ENCODE measurements at regions not wholly inside any gene's neighbourhood (a gene's known extent, or its start where the extent isn't known, plus 50 kb on each side); places are given as distances from the start of the nearest gene placed in this dataset.

DNA sequence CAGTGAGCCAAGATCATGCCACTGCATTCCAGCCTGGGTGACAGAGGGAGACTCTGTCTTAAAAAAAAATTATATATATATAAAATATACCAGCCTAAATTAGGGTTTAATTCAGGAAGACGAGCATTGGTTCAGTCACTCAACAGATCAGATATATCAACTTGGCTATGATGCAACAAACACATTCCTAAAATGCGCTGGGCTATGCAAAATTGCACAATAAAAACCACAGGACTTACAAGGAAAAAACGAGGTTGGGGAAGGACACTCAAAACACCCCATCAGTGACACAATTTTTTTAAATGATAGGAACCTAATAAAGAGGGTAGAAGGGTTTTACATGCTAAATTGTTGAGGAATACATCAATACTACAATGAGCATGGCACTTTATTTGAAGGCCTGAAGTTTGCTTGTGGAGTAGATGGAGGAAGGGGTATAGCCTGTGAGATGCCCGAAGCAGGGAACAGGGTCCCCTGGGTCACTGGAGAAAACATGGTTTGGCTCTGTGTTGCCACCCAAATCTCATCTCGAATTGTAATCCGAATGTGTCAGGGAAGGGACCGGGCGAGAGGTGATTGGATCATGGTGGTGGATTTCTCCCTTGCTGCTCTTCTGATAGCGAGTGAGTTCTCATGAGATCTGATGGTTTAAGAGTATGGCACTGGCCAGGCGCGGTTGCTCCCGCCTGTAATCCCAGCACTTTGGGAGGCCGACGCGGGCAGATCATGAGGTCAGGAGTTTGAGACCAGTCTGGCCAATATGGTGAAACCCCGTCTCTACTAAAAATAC is 71.2 kb downstream of the TNFAIP2 start:
- DNase-seq (ENCODE audit: insufficient read length, low spot score) (no peak), FAIRE-seq (no peak)
- TF ChIP-seq PAX5 (IDR thresholded peaks at IDR 0.05; ENCODE audit: insufficient read depth, low read length, severe bottlenecking) (no peak), POU2F2 (IDR thresholded peaks at IDR 0.05; ENCODE audit: low read depth, low read length) (no peak), SPI1 (IDR thresholded peaks at IDR 0.05; ENCODE audit: low read depth, low read length) (no peak), POLR2A (IDR thresholded peaks at IDR 0.05; ENCODE audit: low read depth, low read length) (no peak), POLR2AphosphoS5 (IDR thresholded peaks at IDR 0.05; ENCODE audit: low read depth, low read length) (no peak), TAF1 (IDR thresholded peaks at IDR 0.05; ENCODE audit: low read depth, low read length) (no peak)

DNA sequence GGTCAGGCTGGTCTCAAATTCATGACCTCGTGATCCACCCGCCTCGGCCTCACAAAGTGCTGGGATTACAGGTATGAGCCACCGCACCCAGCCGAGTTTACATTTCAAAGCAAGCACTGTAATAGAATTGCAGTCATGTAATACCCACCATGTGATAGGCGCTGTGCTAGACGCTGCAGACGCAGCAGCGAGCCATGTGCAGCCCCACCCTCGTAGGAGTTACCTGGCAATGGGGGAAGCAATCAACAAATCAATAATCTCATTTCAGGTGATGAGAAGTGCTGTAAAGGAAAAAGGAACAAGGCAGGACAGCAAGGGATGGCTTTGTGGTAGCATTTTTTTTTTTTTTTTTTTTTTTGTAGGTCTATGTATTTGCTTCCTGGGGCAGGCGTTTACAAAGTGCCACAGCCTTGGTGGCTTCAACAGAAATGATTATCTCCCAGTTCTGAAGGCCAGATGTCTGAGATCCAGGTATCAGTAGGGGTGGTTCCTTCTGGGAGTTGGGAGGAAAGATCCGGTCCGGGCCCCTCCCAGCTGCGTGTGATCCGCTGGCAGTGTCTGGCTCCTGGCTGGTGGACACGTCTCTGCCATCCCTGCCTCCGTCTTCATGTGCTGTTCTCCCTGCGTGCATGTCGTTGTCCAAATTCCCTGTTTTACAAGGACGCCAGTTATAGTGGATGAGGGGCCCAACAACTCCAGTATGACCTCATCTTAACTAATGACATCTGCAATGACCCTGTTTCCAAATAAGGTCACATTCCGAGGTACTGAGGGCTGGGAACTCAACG is 72.8 kb downstream of the TNFAIP2 start:
- no peak for DNase-seq (ENCODE audit: insufficient read length, low spot score)
- no peak for TF ChIP-seq POU2F2 (IDR thresholded peaks at IDR 0.05; ENCODE audit: low read depth, low read length)
- no peak for TF ChIP-seq POLR2A (IDR thresholded peaks at IDR 0.05; ENCODE audit: low read depth, low read length)
- no peak for TF ChIP-seq SPI1 (IDR thresholded peaks at IDR 0.05; ENCODE audit: low read depth, low read length)
- TF ChIP-seq POLR2AphosphoS5 (IDR thresholded peaks at IDR 0.05; ENCODE audit: low read depth, low read length): no peak
- no peak for TF ChIP-seq TAF1 (IDR thresholded peaks at IDR 0.05; ENCODE audit: low read depth, low read length)
- no peak for TF ChIP-seq PAX5 (IDR thresholded peaks at IDR 0.05; ENCODE audit: insufficient read depth, low read length, severe bottlenecking)
- FAIRE-seq: no peak

- no peak for DNase-seq (ENCODE audit: insufficient read length, low spot score)
- no peak for FAIRE-seq
- TF ChIP-seq POU2F2 (IDR thresholded peaks at IDR 0.05; ENCODE audit: low read depth, low read length) (no peak), SPI1 (IDR thresholded peaks at IDR 0.05; ENCODE audit: low read depth, low read length) (no peak), PAX5 (IDR thresholded peaks at IDR 0.05; ENCODE audit: insufficient read depth, low read length, severe bottlenecking) (no peak), TAF1 (IDR thresholded peaks at IDR 0.05; ENCODE audit: low read depth, low read length) (no peak), POLR2AphosphoS5 (IDR thresholded peaks at IDR 0.05; ENCODE audit: low read depth, low read length) (no peak), POLR2A (IDR thresholded peaks at IDR 0.05; ENCODE audit: low read depth, low read length) (no peak)
Observed at GRCh38 chr14:103196716-103197115, 73.5 kb downstream of the TNFAIP2 start.

DNA sequence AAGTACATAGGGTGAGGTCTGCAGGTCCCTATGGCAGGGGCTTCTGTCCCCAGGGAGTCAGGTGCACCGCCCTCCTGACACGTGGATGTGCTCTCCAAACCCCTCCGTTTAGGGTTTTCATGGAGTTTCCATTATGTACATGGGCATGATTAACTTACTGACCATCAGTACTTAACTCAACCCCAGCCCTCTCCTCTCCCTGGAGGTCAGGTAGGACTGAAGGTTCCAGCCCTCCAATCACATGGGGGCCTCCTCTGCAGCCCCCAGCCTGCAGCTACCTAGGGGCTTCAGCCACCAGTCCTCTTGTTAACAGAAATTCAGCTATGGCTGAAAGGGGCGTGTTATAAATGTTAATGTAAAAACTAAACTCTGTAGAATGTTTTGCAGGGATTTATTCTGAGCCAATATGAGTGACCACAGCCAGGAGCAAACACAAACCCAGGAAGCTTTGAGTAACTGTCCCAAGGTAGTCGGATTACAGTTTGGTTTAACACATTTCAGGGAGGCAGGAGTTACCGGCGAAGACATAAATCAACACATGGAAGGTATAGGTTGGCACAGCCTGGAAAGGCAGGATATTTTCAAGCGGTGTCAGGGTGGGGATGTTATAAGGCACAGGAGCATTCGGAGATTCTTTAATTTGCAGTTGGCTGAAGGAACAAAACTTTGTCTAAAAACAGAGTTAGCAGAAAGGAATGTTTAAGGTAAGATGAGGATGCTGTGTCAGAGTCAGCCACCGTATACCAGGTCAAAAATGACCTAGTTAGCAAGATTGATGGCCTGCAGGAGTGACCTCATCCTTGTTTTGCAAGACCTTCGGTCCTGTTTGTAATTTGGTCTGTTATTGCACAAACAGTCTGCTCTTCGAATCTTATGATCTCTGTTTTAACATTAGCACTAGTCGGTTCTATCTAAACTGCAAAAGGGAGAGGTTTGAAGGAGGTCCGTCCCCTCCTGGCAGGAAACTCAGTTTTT is 75.2 kb downstream of the TNFAIP2 start:
- DNase-seq (ENCODE audit: insufficient read length, low spot score): no peak

DNA sequence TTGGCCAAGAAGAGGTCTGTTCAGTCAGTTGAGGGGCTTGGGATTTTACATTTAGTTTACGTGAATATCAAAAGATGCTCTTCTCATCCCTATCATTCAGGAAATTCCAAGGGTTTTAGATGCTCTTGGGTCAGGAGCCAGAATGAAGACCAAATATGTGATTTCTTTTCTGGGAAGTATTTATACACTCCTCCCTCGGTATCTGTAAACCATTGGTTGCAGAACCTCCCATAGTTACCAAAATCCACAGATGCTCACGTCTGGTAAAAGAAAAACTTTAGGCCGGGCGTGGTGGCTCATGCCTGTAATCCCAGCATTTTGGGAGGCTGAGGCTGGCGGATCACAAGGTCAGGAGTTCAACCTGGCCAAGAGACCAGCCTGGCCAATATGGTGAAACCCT is 75.9 kb downstream of the TNFAIP2 start:
- DNase-seq (ENCODE audit: insufficient read length, low spot score) (no peak), FAIRE-seq (no peak)
- TF ChIP-seq POLR2AphosphoS5 (IDR thresholded peaks at IDR 0.05; ENCODE audit: low read depth, low read length): no peak
- no peak for TF ChIP-seq POLR2A (IDR thresholded peaks at IDR 0.05; ENCODE audit: low read depth, low read length)
- no peak for TF ChIP-seq TAF1 (IDR thresholded peaks at IDR 0.05; ENCODE audit: low read depth, low read length)
- no peak for TF ChIP-seq POU2F2 (IDR thresholded peaks at IDR 0.05; ENCODE audit: low read depth, low read length)
- TF ChIP-seq SPI1 (IDR thresholded peaks at IDR 0.05; ENCODE audit: low read depth, low read length): no peak
- TF ChIP-seq PAX5 (IDR thresholded peaks at IDR 0.05; ENCODE audit: insufficient read depth, low read length, severe bottlenecking): no peak

More for the DNA sequence above, 75.2 kb downstream of the TNFAIP2 start:
- no peak for FAIRE-seq
- no peak for TF ChIP-seq SPI1 (IDR thresholded peaks at IDR 0.05; ENCODE audit: low read depth, low read length)
- TF ChIP-seq POU2F2 (IDR thresholded peaks at IDR 0.05; ENCODE audit: low read depth, low read length): no peak
- TF ChIP-seq TAF1 (IDR thresholded peaks at IDR 0.05; ENCODE audit: low read depth, low read length): no peak
- TF ChIP-seq POLR2A (IDR thresholded peaks at IDR 0.05; ENCODE audit: low read depth, low read length): no peak
- TF ChIP-seq PAX5 (IDR thresholded peaks at IDR 0.05; ENCODE audit: insufficient read depth, low read length, severe bottlenecking): no peak
- no peak for TF ChIP-seq POLR2AphosphoS5 (IDR thresholded peaks at IDR 0.05; ENCODE audit: low read depth, low read length)

GRCh38 chr14:103201801-103202200 is 78.5 kb downstream of the TNFAIP2 start:
- TF ChIP-seq PAX5 (IDR thresholded peaks at IDR 0.05; ENCODE audit: insufficient read depth, low read length, severe bottlenecking): no peak
- no peak for TF ChIP-seq SPI1 (IDR thresholded peaks at IDR 0.05; ENCODE audit: low read depth, low read length)
- TF ChIP-seq TAF1 (IDR thresholded peaks at IDR 0.05; ENCODE audit: low read depth, low read length): no peak
- FAIRE-seq (no peak), DNase-seq (ENCODE audit: insufficient read length, low spot score) (no peak)

- DNase-seq (ENCODE audit: insufficient read length, low spot score) (no peak), FAIRE-seq (no peak)
- TF ChIP-seq POU2F2 (IDR thresholded peaks at IDR 0.05; ENCODE audit: low read depth, low read length) (no peak), SPI1 (IDR thresholded peaks at IDR 0.05; ENCODE audit: low read depth, low read length) (no peak), POLR2A (IDR thresholded peaks at IDR 0.05; ENCODE audit: low read depth, low read length) (no peak), POLR2AphosphoS5 (IDR thresholded peaks at IDR 0.05; ENCODE audit: low read depth, low read length) (no peak), TAF1 (IDR thresholded peaks at IDR 0.05; ENCODE audit: low read depth, low read length) (no peak), PAX5 (IDR thresholded peaks at IDR 0.05; ENCODE audit: insufficient read depth, low read length, severe bottlenecking) (no peak)
Observed at GRCh38 chr14:103204852-103205540, 81.7 kb downstream of the TNFAIP2 start.

DNA sequence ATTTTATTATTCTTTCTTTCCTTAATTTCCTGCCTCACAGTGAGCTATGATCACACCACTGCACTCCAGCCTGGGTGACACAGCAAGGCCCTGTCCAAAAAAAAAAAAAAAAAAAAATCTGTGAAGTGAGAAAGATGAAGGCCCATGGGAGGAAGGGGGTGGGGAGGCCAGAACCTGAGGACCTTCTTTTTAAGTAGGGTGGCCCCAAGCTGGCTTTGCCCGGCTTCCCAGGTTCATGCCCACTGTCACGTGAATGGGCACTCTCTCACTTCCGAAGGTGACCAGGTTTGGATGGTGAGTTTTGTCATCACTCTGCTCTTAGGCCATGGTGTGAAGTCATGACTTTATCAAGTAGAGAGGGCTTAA is 82.3 kb downstream of the TNFAIP2 start:
- DNase-seq (ENCODE audit: insufficient read length, low spot score) (no peak), FAIRE-seq (no peak)
- TF ChIP-seq POLR2A (IDR thresholded peaks at IDR 0.05; ENCODE audit: low read depth, low read length): no peak
- TF ChIP-seq TAF1 (IDR thresholded peaks at IDR 0.05; ENCODE audit: low read depth, low read length): no peak
- no peak for TF ChIP-seq POU2F2 (IDR thresholded peaks at IDR 0.05; ENCODE audit: low read depth, low read length)
- TF ChIP-seq PAX5 (IDR thresholded peaks at IDR 0.05; ENCODE audit: insufficient read depth, low read length, severe bottlenecking): no peak
- TF ChIP-seq SPI1 (IDR thresholded peaks at IDR 0.05; ENCODE audit: low read depth, low read length): no peak
- no peak for TF ChIP-seq POLR2AphosphoS5 (IDR thresholded peaks at IDR 0.05; ENCODE audit: low read depth, low read length)
